ENCODE measurements at regions not wholly inside any gene's neighbourhood (a gene's known extent, or its start where the extent isn't known, plus 50 kb on each side); places are given as distances from the start of the nearest gene placed in this dataset.

- TF ChIP-seq POLR2AphosphoS5 (IDR thresholded peaks at IDR 0.05) (no peak), POLR2A (IDR thresholded peaks at IDR 0.05) (no peak), EP300 (IDR thresholded peaks at IDR 0.05) (no peak), CTCF (IDR thresholded peaks at IDR 0.05) (no peak)
- H3K36me3 ChIP-seq = no peaks in the 10 kb centered on the region
- 73 to 80% methylated on average over 3 of the region's 3 CpGs for WGBS, 2 donors
- intact Hi-C loops (cut with DNase I) = no loop called here
- H3K4me1 ChIP-seq = no peaks in the 10 kb centered on the region
- no peaks in the 10 kb centered on the region for H3K27me3 ChIP-seq
- H3K9me3 ChIP-seq = no peaks in the 10 kb centered on the region
- no peak overlapping the region for H3K27ac ChIP-seq
- no peak overlapping the region for H3K4me3 ChIP-seq
- no peak for DNase-seq
These were observed 368.5 kb downstream of the TBC1D32 start for GRCh38 chr6:120965814-120966213.

GRCh38 chr6:120960761-120961160, 373.5 kb downstream of the TBC1D32 start:
- Histone ChIP-seq H3K27me3 (no peaks in the 10 kb centered on the region), H3K4me3 (no peak overlapping the region), H3K36me3 (no peaks in the 10 kb centered on the region), H3K4me1 (no peaks in the 10 kb centered on the region), H3K9me3 (no peaks in the 10 kb centered on the region), H3K27ac (no peak overlapping the region)
- intact Hi-C loops (cut with DNase I) = no loop called here
- no peak for TF ChIP-seq POLR2A (IDR thresholded peaks at IDR 0.05)
- no peak for TF ChIP-seq EP300 (IDR thresholded peaks at IDR 0.05)
- TF ChIP-seq CTCF (IDR thresholded peaks at IDR 0.05) = no peak
- TF ChIP-seq POLR2AphosphoS5 (IDR thresholded peaks at IDR 0.05) = no peak
- DNase-seq = no peak
- WGBS, 2 donors = 87 to 89% methylated on average over 1 of the region's 1 CpG

- H3K27ac ChIP-seq = no peak overlapping the region
- H3K27me3 ChIP-seq = no peaks in the 10 kb centered on the region
- DNase-seq = no peak
- no peak overlapping the region for H3K4me3 ChIP-seq
- 86 to 94% methylated on average over 1 of the region's 1 CpG for WGBS, 2 donors
- intact Hi-C loops (cut with DNase I) = no loop called here
- no peaks in the 10 kb centered on the region for H3K9me3 ChIP-seq
- H3K4me1 ChIP-seq = no peaks in the 10 kb centered on the region
- no peak for TF ChIP-seq POLR2AphosphoS5 (IDR thresholded peaks at IDR 0.05)
- TF ChIP-seq POLR2A (IDR thresholded peaks at IDR 0.05) = no peak
- no peaks in the 10 kb centered on the region for H3K36me3 ChIP-seq
These were observed 380.2 kb downstream of the TBC1D32 start for GRCh38 chr6:120954111-120954510.

GRCh38 chr6:120951258-120951657, 383.0 kb downstream of the TBC1D32 start:
- Histone ChIP-seq H3K9me3 (no peaks in the 10 kb centered on the region), H3K36me3 (no peaks in the 10 kb centered on the region), H3K4me1 (no peaks in the 10 kb centered on the region), H3K27ac (no peak overlapping the region), H3K27me3 (no peaks in the 10 kb centered on the region), H3K4me3 (no peak overlapping the region)
- intact Hi-C loops (cut with DNase I) = no loop called here
- DNase-seq = no peak
- no peak for TF ChIP-seq EP300 (IDR thresholded peaks at IDR 0.05)
- no peak for TF ChIP-seq POLR2AphosphoS5 (IDR thresholded peaks at IDR 0.05)
- TF ChIP-seq POLR2A (IDR thresholded peaks at IDR 0.05) = no peak
- no peak for TF ChIP-seq CTCF (IDR thresholded peaks at IDR 0.05)
- 80 to 82% methylated on average over 3 of the region's 3 CpGs for WGBS, 2 donors

GRCh38 chr6:120947111-120947510, 387.2 kb downstream of the TBC1D32 start:
- no peaks in the 10 kb centered on the region for H3K36me3 ChIP-seq
- WGBS, 2 donors = 0% methylated on average over 1 of the region's 1 CpG
- H3K4me1 ChIP-seq = no peaks in the 10 kb centered on the region
- intact Hi-C loops (cut with DNase I) = no loop called here
- DNase-seq = no peak
- no peaks in the 10 kb centered on the region for H3K27me3 ChIP-seq
- no peak overlapping the region for H3K4me3 ChIP-seq
- no peak overlapping the region for H3K27ac ChIP-seq
- TF ChIP-seq EP300 (IDR thresholded peaks at IDR 0.05) = no peak
- no peak for TF ChIP-seq CTCF (IDR thresholded peaks at IDR 0.05)
- no peak for TF ChIP-seq POLR2A (IDR thresholded peaks at IDR 0.05)
- TF ChIP-seq POLR2AphosphoS5 (IDR thresholded peaks at IDR 0.05) = no peak
- H3K9me3 ChIP-seq = no peaks in the 10 kb centered on the region

Data from sigmoid colon (tissue), 6 donors.